H9 (cell line): ENCODE measurements at regions not wholly inside any gene's neighbourhood (a gene's known extent, or its start where the extent isn't known, plus 50 kb on each side); places are given as distances from the start of the nearest gene placed in this dataset.

ENCODE experiments used
- DNase-seq: peaks from one replicate; pipeline ENCODE4 v3.0.0-alpha.2; 2017
- H2AFZ ChIP-seq: one replicate; pipeline ENCODE4 v1.6.1; 2013; ENCODE audit warnings: mild to moderate bottlenecking, low read length, control low read depth, moderate library complexity
- H2AK5ac ChIP-seq: 2 replicates; pipeline ENCODE4 v1.6.1; 2013; ENCODE audit warnings: low read length, control low read depth, mixed read lengths; ENCODE audit not compliant: insufficient read length
- H2BK120ac ChIP-seq: one replicate; pipeline ENCODE4 v1.6.1; 2013; ENCODE audit warnings: low read depth, mild to moderate bottlenecking, low read length, control low read depth, inconsistent platforms; ENCODE audit not compliant: poor library complexity, severe bottlenecking
- H2BK12ac ChIP-seq: 2 replicates; pipeline ENCODE4 v1.6.1; 2013; ENCODE audit warnings: low read length, control low read depth, mixed read lengths, low read depth; ENCODE audit not compliant: insufficient read length
- H2BK15ac ChIP-seq: 2 replicates; pipeline ENCODE4 v1.6.1; 2013; ENCODE audit warnings: low read depth, low read length, control low read depth
- H2BK20ac ChIP-seq: one replicate; pipeline ENCODE4 v1.6.1; 2013; ENCODE audit warnings: low read depth, mild to moderate bottlenecking, low read length, control low read depth, inconsistent platforms; ENCODE audit not compliant: poor library complexity, severe bottlenecking
- H2BK5ac ChIP-seq: 2 replicates; pipeline ENCODE4 v1.6.1; 2013; ENCODE audit warnings: low read length, control low read depth, mixed read lengths; ENCODE audit not compliant: insufficient read length
- H3K14ac ChIP-seq: 2 replicates; pipeline ENCODE4 v1.6.1; 2013; ENCODE audit warnings: low read length, control low read depth; ENCODE audit not compliant: insufficient read depth
- H3K18ac ChIP-seq: 2 replicates; pipeline ENCODE4 v1.6.1; 2013; ENCODE audit warnings: low read depth, mild to moderate bottlenecking, mixed read lengths, low read length, control low read depth; ENCODE audit not compliant: insufficient read length
- H3K23ac ChIP-seq: 2 replicates; pipeline ENCODE4 v1.6.1; 2013; ENCODE audit warnings: low read length, control low read depth, mixed read lengths, low read depth; ENCODE audit not compliant: insufficient read length
- H3K23me2 ChIP-seq: 2 replicates; pipeline ENCODE4 v1.6.1; 2013; ENCODE audit warnings: low read depth, mild to moderate bottlenecking, mixed read lengths, low read length, control low read depth; ENCODE audit not compliant: insufficient read length, poor library complexity, severe bottlenecking
- H3K27ac ChIP-seq: 2 replicates; pipeline ENCODE4 v1.5.1; 2013; ENCODE audit warnings: low read length, control low read depth, mixed read lengths, low read depth; ENCODE audit not compliant: insufficient read length
- H3K27me3 ChIP-seq: 2 replicates; pipeline ENCODE4 v1.6.1; 2013; ENCODE audit warnings: low read length, control low read depth, inconsistent platforms; ENCODE audit not compliant: insufficient read depth
- H3K4ac ChIP-seq: 2 replicates; pipeline ENCODE4 v1.6.1; 2013; ENCODE audit warnings: low read depth, mild to moderate bottlenecking, control low read depth, inconsistent platforms, low read length, moderate library complexity
- H3K4me1 ChIP-seq: 2 replicates; pipeline ENCODE4 v1.6.1; 2013; ENCODE audit warnings: low read length, control low read depth, inconsistent platforms; ENCODE audit not compliant: insufficient read depth
- H3K4me2 ChIP-seq: 2 replicates; pipeline ENCODE4 v1.6.1; 2013; ENCODE audit warnings: low read length, control low read depth, mixed read lengths; ENCODE audit not compliant: insufficient read length, insufficient read depth
- H3K56ac ChIP-seq: 2 replicates; pipeline ENCODE4 v1.6.1; 2013; ENCODE audit warnings: low read depth, mild to moderate bottlenecking, mixed read lengths, low read length, control low read depth; ENCODE audit not compliant: insufficient read length
- H3K79me1 ChIP-seq: 2 replicates; pipeline ENCODE4 v1.6.1; 2013; ENCODE audit warnings: low read depth, mild to moderate bottlenecking, moderate library complexity, low read length, control low read depth, inconsistent platforms; ENCODE audit not compliant: insufficient read depth, poor library complexity, severe bottlenecking
- H3K79me2 ChIP-seq: 2 replicates; pipeline ENCODE4 v1.6.1; 2013; ENCODE audit warnings: low read length, control low read depth, inconsistent platforms; ENCODE audit not compliant: insufficient read depth
- H3K9ac ChIP-seq: 2 replicates; pipeline ENCODE4 v1.6.1; 2013; ENCODE audit warnings: low read length, control low read depth, mixed read lengths; ENCODE audit not compliant: insufficient read length; ENCODE audit errors: extremely low read depth
- H3K9me3 ChIP-seq: one replicate; pipeline ENCODE4 v1.6.1; 2013; ENCODE audit warnings: low read depth, low read length, inconsistent platforms; ENCODE audit not compliant: control insufficient read depth
- H3T11ph ChIP-seq: one replicate; pipeline ENCODE4 v1.6.1; 2013; ENCODE audit warnings: mild to moderate bottlenecking, low read length, control low read depth, inconsistent platforms
- H4K20me1 ChIP-seq: one replicate; pipeline ENCODE4 v1.6.1; 2013; ENCODE audit not compliant: control insufficient read depth, insufficient read length, insufficient read depth
- H4K5ac ChIP-seq: 2 replicates; pipeline ENCODE4 v1.6.1; 2013; ENCODE audit warnings: low read depth, mild to moderate bottlenecking, mixed read lengths, low read length, control low read depth; ENCODE audit not compliant: insufficient read length
- H4K8ac ChIP-seq: replicated peaks from 2 replicates; pipeline ENCODE4 v1.6.1; 2013; ENCODE audit warnings: low read length, control low read depth, mixed read lengths, low read depth; ENCODE audit not compliant: insufficient read length
- H4K91ac ChIP-seq: 2 replicates; pipeline ENCODE4 v1.6.1; 2013; ENCODE audit warnings: low read depth, mild to moderate bottlenecking, moderate library complexity, mixed read lengths, low read length, control low read depth; ENCODE audit not compliant: insufficient read length
- H3K27ac Mint-ChIP-seq, 3 experiments: 2 replicates in 2 of 3; 3 replicates in 1 of 3; pipeline ENCODE4 v1.8.0; 2020 to 2021; ENCODE audit warnings: mixed read lengths in 3 of 3, mild to moderate bottlenecking in 1 of 3, moderate library complexity in 1 of 3
- H3K27me3 Mint-ChIP-seq: 2 replicates; pipeline ENCODE4 v1.8.0; 2021; ENCODE audit warnings: low read depth, mild to moderate bottlenecking, moderate library complexity, mixed read lengths
- H3K36me3 Mint-ChIP-seq, 3 experiments: 2 replicates in 2 of 3; 3 replicates in 1 of 3; pipeline ENCODE4 v1.8.0; 2020 to 2021; ENCODE audit warnings: low read depth in 3 of 3, mixed read lengths in 3 of 3; ENCODE audit not compliant: insufficient read depth in 1 of 3
- H3K4me1 Mint-ChIP-seq, 2 experiments: 2 replicates each; pipeline ENCODE4 v1.8.0; 2020; ENCODE audit warnings: mixed read lengths in 2 of 2
- H3K4me3 Mint-ChIP-seq, 2 experiments: 2 replicates in 1 of 2; 3 replicates in 1 of 2; pipeline ENCODE4 v1.8.0; 2020 to 2021; ENCODE audit warnings: mild to moderate bottlenecking in 2 of 2, mixed read lengths in 2 of 2, moderate library complexity in 1 of 2
- H3K9me3 Mint-ChIP-seq, 2 experiments: 2 replicates in 1 of 2; 3 replicates in 1 of 2; pipeline ENCODE4 v1.8.0; 2020; ENCODE audit warnings: mild to moderate bottlenecking in 2 of 2, mixed read lengths in 2 of 2, moderate library complexity in 1 of 2
- CTCF ChIP-seq: fragments of 200-600 bp; sonication (generic); conservative IDR thresholded peaks from 3 replicates; pipeline ENCODE4 v1.8.0; 2021; ENCODE audit warnings: antibody characterized with exemption, mild to moderate bottlenecking
- WGBS: extraction: QIAGEN DNeasy Blood & Tissue Kit; methylation state at CpG from one replicate; pipeline ENCODE4 v1.1.7; 2013; ENCODE audit warnings: missing lambda C conversion rate, low lambda C conversion rate, mixed read lengths; ENCODE audit not compliant: insufficient read length; ENCODE audit errors: extremely low coverage; 5-methylcytosine and 5-hydroxymethylcytosine counted together

GRCh38 chr3:107035176-107035575 is 342.1 kb upstream of the CCDC54 start:
- no CpG with 5 or more reads among the region's 2 CpGs for WGBS
- peaks cover 44 to 46% of the 10 kb centered on the region in 2 experiments for H3K9me3 Mint-ChIP-seq

More at GRCh38 chr3:107035176-107035575, 342.1 kb upstream of the CCDC54 start:
- TF ChIP-seq CTCF = no peak
- Histone ChIP-seq H3K4me2 (no peak overlapping the region), H3K27me3 (no peaks in the 10 kb centered on the region), H2AK5ac (no peak overlapping the region), H2BK120ac (no peak overlapping the region), H2BK5ac (no peak overlapping the region), H3K79me1 (no peaks in the 10 kb centered on the region), H4K20me1 (no peaks in the 10 kb centered on the region), H3K23ac (no peak overlapping the region), H3K27ac (no peak overlapping the region), H2BK12ac (no peak overlapping the region), H4K8ac (no peak overlapping the region), H4K5ac (no peak overlapping the region), H3K4me1 (no peaks in the 10 kb centered on the region), H2BK15ac (no peak overlapping the region), H3K56ac (no peak overlapping the region), H2AFZ (no peak overlapping the region), H3K18ac (no peak overlapping the region), H3K9ac (no peak overlapping the region), H3K4ac (no peak overlapping the region), H3K9me3 (no peaks in the 10 kb centered on the region), H3T11ph (no peak overlapping the region), H3K79me2 (no peaks in the 10 kb centered on the region), H3K14ac (no peak overlapping the region), H3K23me2 (no peaks in the 10 kb centered on the region), H4K91ac (no peak overlapping the region), H2BK20ac (no peak overlapping the region)
- no peak for DNase-seq
- H3K4me1 Mint-ChIP-seq = peaks cover 0 to 2% of the 10 kb centered on the region in 2 experiments; a peak in 1 of 4 replicates
- no peaks in the 10 kb centered on the region; the same call in 1 of the 2 replicates for H3K27me3 Mint-ChIP-seq
- no peak overlapping the region for H3K4me3 Mint-ChIP-seq
- peaks cover 19 to 64% (median 31%) of the 10 kb centered on the region in 3 experiments for H3K36me3 Mint-ChIP-seq
- no peak overlapping the region for H3K27ac Mint-ChIP-seq
